A673 (cell line): ENCODE measurements at regions not wholly inside any gene's neighbourhood (a gene's known extent, or its start where the extent isn't known, plus 50 kb on each side); places are given as distances from the start of the nearest gene placed in this dataset.
"Not testable (repeated sequence)": the region's sequence is repeated elsewhere in the genome, so short reads cannot be mapped to it uniquely, and the experiment has no call there.

Source experiments
- CTCF ChIP-seq: fragments of 300-800, 200-600 bp; sonication (generic); conservative IDR thresholded peaks from 2 replicates; pipeline ENCODE4 v1.5.1; 2017; ENCODE audit warnings: low read depth, mild to moderate bottlenecking, antibody characterized with exemption, low read length, moderate library complexity, mixed read lengths
- EZH2 ChIP-seq: fragments of 200-600 bp; sonication (generic); IDR thresholded peaks from 2 replicates; pipeline ENCODE4 v1.6.1; 2017; ENCODE audit warnings: borderline replicate concordance, low read depth, mild to moderate bottlenecking, mixed read lengths, antibody characterized with exemption, low read length; ENCODE audit not compliant: poor library complexity, severe bottlenecking

GRCh38 chr21:6368824-6369223, 4152.6 kb upstream of the TPTE start:
- not testable (repeated sequence) for TF ChIP-seq CTCF, EZH2
